Ascending aorta (tissue), 2 donors: ENCODE measurements at regions not wholly inside any gene's neighbourhood (a gene's known extent, or its start where the extent isn't known, plus 50 kb on each side); places are given as distances from the start of the nearest gene placed in this dataset.

Experiments used
- DNase-seq, 2 donors: peaks; one replicate each; pipeline ENCODE4 v3.0.0-alpha.2; 2019; ENCODE audit warnings: low spot score in 2 of 2
- H3K27ac ChIP-seq, 2 donors: fragments of 200-600 bp; sonication (generic); one replicate each; pipeline ENCODE4 v1.5.1; 2016 to 2017; ENCODE audit warnings: mild to moderate bottlenecking in 1 of 2
- H3K27me3 ChIP-seq: fragments of 200-600 bp; sonication (generic); one replicate; pipeline ENCODE4 v1.5.1; 2017
- H3K36me3 ChIP-seq, 2 donors: fragments of 200-600 bp; sonication (generic); one replicate each; pipeline ENCODE4 v1.5.1; 2016
- H3K4me1 ChIP-seq, 2 donors: fragments of 200-600 bp; sonication (generic); one replicate each; pipeline ENCODE4 v1.5.1; 2016 to 2017; ENCODE audit warnings: mild to moderate bottlenecking in 1 of 2
- H3K4me3 ChIP-seq, 2 donors: fragments of 200-600 bp; sonication (generic); one replicate each; pipeline ENCODE4 v1.5.1; 2016 to 2017; ENCODE audit warnings: mild to moderate bottlenecking in 1 of 2
- H3K9me3 ChIP-seq, 2 donors: fragments of 200-600 bp; sonication (generic); one replicate each; pipeline ENCODE4 v1.5.1; 2016
- intact Hi-C: fragments of 100-400 bp; cut with DNase I; formaldehyde crosslinking; loops from one replicate; pipeline ENCODE4 v1.15.1; 2023
- TF ChIP-seq, protein P1 (sequence below), 3 experiments: fragments of 200-600 bp in 2 of 3; fragments of 450-650 bp in 1 of 3; sonication (generic) in 2 of 3; IDR thresholded peaks; one replicate each; pipeline ENCODE4 v1.5.1; 2016 to 2019; ENCODE audit warnings: antibody characterized with exemption in 3 of 3, mild to moderate bottlenecking in 1 of 3, moderate library complexity in 1 of 3

DNA sequence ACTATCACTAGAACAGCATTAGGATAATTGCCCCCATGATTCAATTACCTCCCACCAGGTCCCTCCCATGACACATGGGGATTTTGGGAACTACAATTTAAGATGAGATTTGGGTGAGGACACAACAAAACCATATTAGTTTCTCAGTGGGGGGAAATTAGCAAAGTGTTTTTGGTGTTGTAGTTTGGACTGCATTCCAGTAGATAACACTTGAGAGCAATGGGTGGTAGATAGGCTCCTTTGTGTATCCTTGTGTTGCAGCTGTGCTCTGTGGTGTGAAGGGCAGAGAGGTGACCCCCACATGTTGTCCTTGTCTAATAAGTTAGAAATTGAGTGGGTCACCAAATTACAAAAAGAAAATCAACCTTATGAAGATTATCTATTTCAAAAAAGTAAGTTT lies 223.8 kb downstream of the SATB1 start:
- no peaks in the 10 kb centered on the region for H3K4me1 ChIP-seq
- TF ChIP-seq, protein P1, sequence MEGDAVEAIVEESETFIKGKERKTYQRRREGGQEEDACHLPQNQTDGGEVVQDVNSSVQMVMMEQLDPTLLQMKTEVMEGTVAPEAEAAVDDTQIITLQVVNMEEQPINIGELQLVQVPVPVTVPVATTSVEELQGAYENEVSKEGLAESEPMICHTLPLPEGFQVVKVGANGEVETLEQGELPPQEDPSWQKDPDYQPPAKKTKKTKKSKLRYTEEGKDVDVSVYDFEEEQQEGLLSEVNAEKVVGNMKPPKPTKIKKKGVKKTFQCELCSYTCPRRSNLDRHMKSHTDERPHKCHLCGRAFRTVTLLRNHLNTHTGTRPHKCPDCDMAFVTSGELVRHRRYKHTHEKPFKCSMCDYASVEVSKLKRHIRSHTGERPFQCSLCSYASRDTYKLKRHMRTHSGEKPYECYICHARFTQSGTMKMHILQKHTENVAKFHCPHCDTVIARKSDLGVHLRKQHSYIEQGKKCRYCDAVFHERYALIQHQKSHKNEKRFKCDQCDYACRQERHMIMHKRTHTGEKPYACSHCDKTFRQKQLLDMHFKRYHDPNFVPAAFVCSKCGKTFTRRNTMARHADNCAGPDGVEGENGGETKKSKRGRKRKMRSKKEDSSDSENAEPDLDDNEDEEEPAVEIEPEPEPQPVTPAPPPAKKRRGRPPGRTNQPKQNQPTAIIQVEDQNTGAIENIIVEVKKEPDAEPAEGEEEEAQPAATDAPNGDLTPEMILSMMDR (IDR thresholded peaks at IDR 0.05), result no peak
- DNase-seq, result no peak

GRCh38 chr3:18199757-18200156 lies 225.4 kb downstream of the SATB1 start:
- no peaks in the 10 kb centered on the region for H3K27me3 ChIP-seq
- H3K9me3 ChIP-seq, result peaks cover 0 to 14% of the 10 kb centered on the region in 2 donors
- no peaks in the 10 kb centered on the region for H3K36me3 ChIP-seq
- TF ChIP-seq, protein P1 (IDR thresholded peaks at IDR 0.05), result no peak
- intact Hi-C loops, result no loop called here
- H3K27ac ChIP-seq, result no peak overlapping the region
- DNase-seq, result no peak
- H3K4me3 ChIP-seq, result no peak overlapping the region
- no peaks in the 10 kb centered on the region for H3K4me1 ChIP-seq

More for the DNA sequence above, 223.8 kb downstream of the SATB1 start:
- intact Hi-C loops, result no loop called here
- Histone ChIP-seq H3K4me3 (no peak overlapping the region), H3K36me3 (no peaks in the 10 kb centered on the region), H3K9me3 (peaks cover 0 to 12% of the 10 kb centered on the region in 2 donors), H3K27ac (no peak overlapping the region), H3K27me3 (no peaks in the 10 kb centered on the region)

- DNase-seq, result no peak
- Histone ChIP-seq H3K27ac (no peak overlapping the region), H3K36me3 (no peaks in the 10 kb centered on the region), H3K4me1 (no peaks in the 10 kb centered on the region), H3K4me3 (no peak overlapping the region), H3K27me3 (no peaks in the 10 kb centered on the region), H3K9me3 (peaks cover 0 to 14% of the 10 kb centered on the region in 2 donors)
- TF ChIP-seq, protein P1 (IDR thresholded peaks at IDR 0.05), result no peak
- intact Hi-C loops, result no loop called here
Observed at GRCh38 chr3:18195836-18196235, 229.3 kb downstream of the SATB1 start.

- intact Hi-C loops, result no loop called here
- Histone ChIP-seq H3K27me3 (no peaks in the 10 kb centered on the region), H3K36me3 (no peaks in the 10 kb centered on the region), H3K9me3 (peaks cover 0 to 9% of the 10 kb centered on the region in 2 donors), H3K27ac (no peak overlapping the region), H3K4me1 (no peaks in the 10 kb centered on the region), H3K4me3 (no peak overlapping the region)
- DNase-seq, result no peak
- TF ChIP-seq, protein P1 (IDR thresholded peaks at IDR 0.05), result no peak
Observed at GRCh38 chr3:18194431-18194830, 230.7 kb downstream of the SATB1 start.

DNA sequence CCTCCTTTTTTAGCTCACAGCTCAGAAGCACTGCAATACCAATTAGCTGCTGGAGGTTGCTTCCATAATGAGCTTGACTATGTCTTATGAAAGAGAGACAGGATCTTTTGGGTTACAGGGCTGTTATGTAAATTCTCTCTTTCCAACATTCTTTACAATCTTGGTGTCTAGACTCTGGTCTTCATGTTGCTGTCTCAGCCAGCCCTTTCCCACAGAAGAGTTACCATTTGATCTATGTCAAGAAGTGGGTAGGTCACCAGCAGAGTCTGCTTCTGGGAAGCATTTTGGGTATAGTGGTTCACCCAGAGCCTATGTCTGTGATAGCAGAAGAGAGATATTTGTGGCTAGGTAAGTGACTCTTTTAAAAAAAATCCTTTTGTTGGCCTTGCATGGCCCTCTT lies 234.5 kb downstream of the SATB1 start:
- H3K4me3 ChIP-seq, result no peak overlapping the region
- H3K27me3 ChIP-seq, result no peaks in the 10 kb centered on the region
- no peaks in the 10 kb centered on the region for H3K9me3 ChIP-seq
- TF ChIP-seq, protein P1 (IDR thresholded peaks at IDR 0.05), result no peak
- H3K4me1 ChIP-seq, result no peaks in the 10 kb centered on the region
- DNase-seq, result no peak
- no peaks in the 10 kb centered on the region for H3K36me3 ChIP-seq
- no peak overlapping the region for H3K27ac ChIP-seq
- intact Hi-C loops, result no loop called here
